Vagina (tissue), 2 donors: ENCODE measurements at regions not wholly inside any gene's neighbourhood (a gene's known extent, or its start where the extent isn't known, plus 50 kb on each side); places are given as distances from the start of the nearest gene placed in this dataset.

Experiments used
- DNase-seq, 2 donors: peaks; one replicate each; pipeline ENCODE4 v3.0.0-alpha.2; 2017; ENCODE audit errors: extremely low spot score in 2 of 2
- H3K27ac ChIP-seq: fragments of 200-600 bp; sonication (generic); one replicate; pipeline ENCODE4 v1.5.1; 2019
- H3K27me3 ChIP-seq: fragments of 200-600 bp; sonication (generic); one replicate; pipeline ENCODE4 v1.5.1; 2019
- H3K36me3 ChIP-seq, 2 donors: fragments of 200-600 bp; sonication (generic); one replicate each; pipeline ENCODE4 v1.5.1; 2017 to 2019
- H3K4me1 ChIP-seq: fragments of 200-600 bp; sonication (generic); one replicate; pipeline ENCODE4 v1.5.1; 2019
- H3K4me3 ChIP-seq, 2 donors: fragments of 200-600 bp; sonication (generic); 1 replicate in 1 of 2; 2 replicates in 1 of 2; pipeline ENCODE4 v1.5.1; 2016 to 2019
- H3K9me3 ChIP-seq: fragments of 200-600 bp; sonication (generic); one replicate; pipeline ENCODE4 v1.5.1; 2019
- POLR2A ChIP-seq, 2 donors: fragments of 450-650 bp; IDR thresholded peaks; one replicate each; pipeline ENCODE4 v1.6.1; 2017; ENCODE audit warnings: antibody characterized with exemption in 2 of 2, mild to moderate bottlenecking in 2 of 2, moderate library complexity in 2 of 2
- POLR2AphosphoS5 ChIP-seq, 2 donors: sonication (generic); formaldehyde crosslinking; IDR thresholded peaks; one replicate each; pipeline ENCODE4 v1.9.0; 2017; ENCODE audit warnings: antibody characterized with exemption in 2 of 2, mild to moderate bottlenecking in 2 of 2, low read depth in 1 of 2; ENCODE audit not compliant: insufficient read depth in 1 of 2
- intact Hi-C: fragments of 100-400 bp; cut with DNase I; formaldehyde crosslinking; loops from one replicate; pipeline ENCODE4 v1.15.1; 2023
- TF ChIP-seq, protein P1 (sequence below), 3 experiments: fragments of 450-650 bp in 2 of 3; fragments of 200-600 bp in 1 of 3; sonication (generic) in 1 of 3; IDR thresholded peaks; one replicate each; pipeline ENCODE4 v1.5.1; 2017 to 2019; ENCODE audit warnings: antibody characterized with exemption in 3 of 3, mild to moderate bottlenecking in 2 of 3, moderate library complexity in 2 of 3

DNA sequence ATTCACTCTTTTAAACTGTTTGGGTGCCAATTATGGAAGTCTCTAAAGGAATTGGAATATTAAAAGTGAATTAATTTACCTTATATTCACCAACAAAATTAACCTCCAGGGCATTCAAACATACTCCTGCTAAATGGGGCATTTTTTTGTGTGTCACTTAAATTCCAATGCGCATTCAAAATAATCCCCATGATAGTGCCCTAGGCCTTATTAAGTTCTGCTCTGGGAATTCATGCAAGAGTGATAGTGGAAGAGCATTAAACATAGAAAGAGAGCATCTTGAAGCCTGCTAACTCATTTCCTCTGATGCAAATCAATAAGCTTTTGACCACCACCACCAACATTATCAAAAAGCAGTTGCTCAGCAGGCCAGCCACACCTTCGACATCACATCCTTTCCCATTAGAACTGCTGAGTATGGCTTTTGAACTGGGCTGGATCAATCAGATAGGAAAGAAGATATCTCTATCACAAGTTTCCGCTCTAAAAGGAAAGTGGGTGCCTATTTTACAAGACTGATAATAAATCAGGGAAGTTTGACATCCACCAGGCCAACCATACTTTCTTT lies 156.7 kb downstream of the TMCO5A start:
- intact Hi-C loops: no loop called here
- H3K4me3 ChIP-seq: no peak overlapping the region
- no peak for TF ChIP-seq POLR2AphosphoS5 (IDR thresholded peaks at IDR 0.05; ENCODE audit: insufficient read depth in 1 of 2, low read depth in 1 of 2)
- TF ChIP-seq POLR2A (IDR thresholded peaks at IDR 0.05): no peak
- TF ChIP-seq, protein P1, sequence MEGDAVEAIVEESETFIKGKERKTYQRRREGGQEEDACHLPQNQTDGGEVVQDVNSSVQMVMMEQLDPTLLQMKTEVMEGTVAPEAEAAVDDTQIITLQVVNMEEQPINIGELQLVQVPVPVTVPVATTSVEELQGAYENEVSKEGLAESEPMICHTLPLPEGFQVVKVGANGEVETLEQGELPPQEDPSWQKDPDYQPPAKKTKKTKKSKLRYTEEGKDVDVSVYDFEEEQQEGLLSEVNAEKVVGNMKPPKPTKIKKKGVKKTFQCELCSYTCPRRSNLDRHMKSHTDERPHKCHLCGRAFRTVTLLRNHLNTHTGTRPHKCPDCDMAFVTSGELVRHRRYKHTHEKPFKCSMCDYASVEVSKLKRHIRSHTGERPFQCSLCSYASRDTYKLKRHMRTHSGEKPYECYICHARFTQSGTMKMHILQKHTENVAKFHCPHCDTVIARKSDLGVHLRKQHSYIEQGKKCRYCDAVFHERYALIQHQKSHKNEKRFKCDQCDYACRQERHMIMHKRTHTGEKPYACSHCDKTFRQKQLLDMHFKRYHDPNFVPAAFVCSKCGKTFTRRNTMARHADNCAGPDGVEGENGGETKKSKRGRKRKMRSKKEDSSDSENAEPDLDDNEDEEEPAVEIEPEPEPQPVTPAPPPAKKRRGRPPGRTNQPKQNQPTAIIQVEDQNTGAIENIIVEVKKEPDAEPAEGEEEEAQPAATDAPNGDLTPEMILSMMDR (IDR thresholded peaks at IDR 0.05): no peak
- no peaks in the 10 kb centered on the region for H3K36me3 ChIP-seq
- H3K4me1 ChIP-seq: no peaks in the 10 kb centered on the region
- no peaks in the 10 kb centered on the region for H3K9me3 ChIP-seq
- H3K27me3 ChIP-seq: no peaks in the 10 kb centered on the region
- no peak overlapping the region for H3K27ac ChIP-seq
- no peak for DNase-seq

DNA sequence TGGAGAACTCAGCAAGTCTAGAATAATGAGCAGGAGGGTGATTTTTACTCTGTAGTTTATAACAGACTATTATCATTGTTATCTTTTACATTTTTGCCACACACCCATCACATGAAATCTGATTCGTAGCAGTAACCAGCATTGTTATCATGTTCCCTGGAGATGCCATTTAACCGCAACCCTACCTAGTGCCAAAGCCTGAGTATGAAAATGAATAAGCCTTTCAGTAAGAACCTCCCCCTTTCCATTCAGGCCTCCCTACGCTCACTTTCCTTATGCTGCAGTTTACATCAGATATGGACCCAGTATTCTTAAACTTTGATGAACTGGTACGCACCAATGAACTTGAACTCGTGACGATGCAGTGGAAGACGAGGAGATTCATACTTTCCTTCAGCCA lies 158.7 kb upstream of the SPRED1 start:
- Histone ChIP-seq H3K36me3 (no peaks in the 10 kb centered on the region), H3K4me3 (no peak overlapping the region), H3K4me1 (no peaks in the 10 kb centered on the region), H3K27ac (no peak overlapping the region), H3K9me3 (no peaks in the 10 kb centered on the region), H3K27me3 (no peaks in the 10 kb centered on the region)
- DNase-seq: no peak
- TF ChIP-seq POLR2AphosphoS5 (IDR thresholded peaks at IDR 0.05; ENCODE audit: insufficient read depth in 1 of 2, low read depth in 1 of 2): no peak
- TF ChIP-seq POLR2A (IDR thresholded peaks at IDR 0.05): no peak
- TF ChIP-seq, protein P1 (IDR thresholded peaks at IDR 0.05): no peak
- intact Hi-C loops: no loop called here

DNA sequence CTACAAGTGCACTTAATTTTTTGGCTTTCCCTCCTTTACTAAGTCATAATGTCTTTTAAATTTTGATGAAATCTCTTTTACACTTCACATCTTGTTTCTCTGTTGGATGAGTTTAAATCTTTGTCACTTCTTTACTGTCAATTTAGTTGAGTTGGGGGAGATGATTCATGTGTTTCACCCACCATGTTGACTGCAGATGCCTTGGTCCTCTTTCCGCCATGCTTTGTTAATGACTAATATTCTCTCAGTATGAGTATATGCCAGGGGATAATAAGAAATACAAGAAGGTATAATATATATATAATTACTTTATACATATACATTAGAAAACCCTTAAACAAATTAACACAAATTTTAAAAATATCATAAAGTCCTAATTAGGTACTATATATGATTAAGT lies 149.7 kb upstream of the SPRED1 start:
- no peaks in the 10 kb centered on the region for H3K27me3 ChIP-seq
- no peak overlapping the region for H3K4me3 ChIP-seq
- no peak for TF ChIP-seq POLR2AphosphoS5 (IDR thresholded peaks at IDR 0.05; ENCODE audit: insufficient read depth in 1 of 2, low read depth in 1 of 2)

DNA sequence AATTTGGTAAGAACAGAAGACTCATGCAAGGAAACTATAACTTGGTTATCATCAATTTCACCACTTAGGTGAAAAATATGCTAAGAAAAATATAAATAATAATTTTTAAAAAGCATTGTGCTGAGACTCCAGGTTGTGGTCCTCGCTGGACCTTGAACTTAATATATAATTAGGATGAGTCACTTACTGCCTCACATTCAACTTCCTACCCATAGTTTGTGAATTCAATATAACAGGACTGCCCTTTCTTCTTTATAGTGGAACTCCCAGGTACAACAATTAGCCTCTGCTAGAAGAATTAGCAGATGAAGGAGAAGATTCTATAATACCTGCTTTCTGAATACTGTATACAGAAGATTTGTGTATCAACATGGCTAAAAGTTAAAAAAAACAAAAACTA lies 149.1 kb upstream of the SPRED1 start:
- H3K36me3 ChIP-seq: no peaks in the 10 kb centered on the region
- DNase-seq: no peak
- intact Hi-C loops: no loop called here
- no peaks in the 10 kb centered on the region for H3K27me3 ChIP-seq
- H3K27ac ChIP-seq: no peak overlapping the region
- TF ChIP-seq POLR2A (IDR thresholded peaks at IDR 0.05): no peak
- no peak for TF ChIP-seq POLR2AphosphoS5 (IDR thresholded peaks at IDR 0.05; ENCODE audit: insufficient read depth in 1 of 2, low read depth in 1 of 2)
- TF ChIP-seq, protein P1 (IDR thresholded peaks at IDR 0.05): no peak
- H3K4me1 ChIP-seq: no peaks in the 10 kb centered on the region
- no peaks in the 10 kb centered on the region for H3K9me3 ChIP-seq
- no peak overlapping the region for H3K4me3 ChIP-seq

More for the DNA sequence above, 149.7 kb upstream of the SPRED1 start:
- no peaks in the 10 kb centered on the region for H3K9me3 ChIP-seq
- DNase-seq: no peak
- H3K4me1 ChIP-seq: no peaks in the 10 kb centered on the region
- H3K27ac ChIP-seq: no peak overlapping the region
- H3K36me3 ChIP-seq: no peaks in the 10 kb centered on the region
- intact Hi-C loops: no loop called here

DNA sequence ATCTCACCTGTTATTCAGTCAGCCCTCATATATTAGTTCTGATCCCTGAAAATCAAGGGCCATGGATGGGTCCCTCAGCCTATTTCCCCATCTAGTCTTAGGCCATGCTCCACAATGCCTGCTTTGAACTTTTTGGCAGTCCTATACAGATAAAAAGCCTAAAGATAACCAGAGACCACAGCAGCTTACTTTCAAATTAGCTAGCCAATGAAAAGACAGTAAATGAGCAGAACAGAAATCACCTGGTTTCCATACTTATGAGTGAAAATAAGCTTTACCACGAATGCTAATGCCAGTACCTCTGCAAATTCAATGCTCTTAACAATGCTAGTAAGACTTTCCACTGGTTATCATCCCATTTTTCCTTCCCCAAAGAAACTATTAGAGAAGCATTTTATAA lies 141.6 kb upstream of the SPRED1 start:
- intact Hi-C loops: no loop called here
- H3K9me3 ChIP-seq: no peaks in the 10 kb centered on the region
- no peak overlapping the region for H3K4me3 ChIP-seq
- no peaks in the 10 kb centered on the region for H3K27me3 ChIP-seq
- no peak overlapping the region for H3K27ac ChIP-seq
- TF ChIP-seq POLR2AphosphoS5 (IDR thresholded peaks at IDR 0.05; ENCODE audit: insufficient read depth in 1 of 2, low read depth in 1 of 2) (no peak), POLR2A (IDR thresholded peaks at IDR 0.05) (no peak)
- TF ChIP-seq, protein P1 (IDR thresholded peaks at IDR 0.05): no peak
- H3K36me3 ChIP-seq: no peaks in the 10 kb centered on the region
- H3K4me1 ChIP-seq: no peaks in the 10 kb centered on the region
- no peak for DNase-seq
